GM12878 (cell line): ENCODE measurements at regions not wholly inside any gene's neighbourhood (a gene's known extent, or its start where the extent isn't known, plus 50 kb on each side); places are given as distances from the start of the nearest gene placed in this dataset.

ENCODE experiments used
- POLR2A ChIP-seq: IDR thresholded peaks from 2 replicates; pipeline ENCODE4 v1.6.1; 2011; ENCODE audit warnings: low read depth, mild to moderate bottlenecking, low read length
- SIN3A ChIP-seq: IDR thresholded peaks from 2 replicates; pipeline ENCODE4 v1.6.1; 2012; ENCODE audit warnings: low read depth, low read length, improper control_type of control experiment
- SIX5 ChIP-seq: IDR thresholded peaks from 2 replicates; pipeline ENCODE4 v1.6.1; 2011; ENCODE audit warnings: mild to moderate bottlenecking, low read depth, low read length, moderate library complexity; ENCODE audit not compliant: severe bottlenecking
- SMAD5 ChIP-seq: IDR thresholded peaks from 2 replicates; pipeline ENCODE4 v1.6.1; 2016; ENCODE audit warnings: antibody characterized with exemption, low read depth

GRCh38 chr3:35932995-35933394, 293.7 kb downstream of the ARPP21 start:
- TF ChIP-seq SIX5 (no peak), SMAD5 (no peak), SIN3A (no peak), POLR2A (no peak)
